Common myeloid progenitor, CD34-positive (primary cell): ENCODE measurements at regions not wholly inside any gene's neighbourhood (a gene's known extent, or its start where the extent isn't known, plus 50 kb on each side); places are given as distances from the start of the nearest gene placed in this dataset.

Source experiments
- CTCF ChIA-PET: fragments of 350-600 bp; sonication (Branson Sonifier 250); formaldehyde crosslinking; loops from one replicate; lab custom pipeline; 2021; ENCODE audit warnings: antibody characterized with exemption; lab: Charles Lee
- POLR2A ChIA-PET: fragments of 350-600 bp; sonication (Branson Sonifier 250); formaldehyde crosslinking; loops from one replicate; lab custom pipeline; 2021; ENCODE audit warnings: antibody characterized with exemption; lab: Charles Lee
- DNase-seq, 3 donors: peaks; one replicate each; pipeline versions ENCODE4 v3.0.0 to v3.0.0-alpha.2; 2013
- H3K27ac ChIP-seq, 2 experiments: 1 replicate in 1 of 2; 2 replicates in 1 of 2; pipeline ENCODE4 v1.7.0; 2013; ENCODE audit warnings: inconsistent platforms in 2 of 2, low read length in 2 of 2, mild to moderate bottlenecking in 2 of 2, low read depth in 1 of 2, moderate library complexity in 1 of 2; ENCODE audit not compliant: severe bottlenecking in 2 of 2, insufficient read depth in 1 of 2, poor library complexity in 1 of 2
- H3K27me3 ChIP-seq, 5 experiments: replicated peaks in 2 of 5; 1 replicate in 3 of 5; 2 replicates in 2 of 5; pipeline versions ENCODE4 v1.6.1 to v1.7.0; 2013; ENCODE audit warnings: low read length in 4 of 5, mild to moderate bottlenecking in 2 of 5, moderate library complexity in 2 of 5, inconsistent platforms in 1 of 5; ENCODE audit not compliant: insufficient read depth in 5 of 5, control insufficient read depth in 4 of 5
- H3K36me3 ChIP-seq, 4 experiments: 1 replicate in 2 of 4; 2 replicates in 2 of 4; pipeline versions ENCODE4 v1.6.1 to v1.7.0; 2013; ENCODE audit warnings: low read length in 3 of 4, control low read depth in 1 of 4, mild to moderate bottlenecking in 1 of 4; ENCODE audit not compliant: control insufficient read depth in 4 of 4, insufficient read depth in 4 of 4
- H3K4me1 ChIP-seq, 4 experiments: 1 replicate in 3 of 4; 2 replicates in 1 of 4; pipeline versions ENCODE4 v1.6.1 to v1.7.1; 2013; ENCODE audit warnings: low read length in 3 of 4, mild to moderate bottlenecking in 3 of 4, control low read depth in 1 of 4, inconsistent platforms in 1 of 4, moderate library complexity in 1 of 4; ENCODE audit not compliant: control insufficient read depth in 4 of 4, insufficient read depth in 4 of 4; ENCODE audit errors: control extremely low read depth in 1 of 4
- H3K4me3 ChIP-seq, 7 experiments: 1 replicate in 4 of 7; 2 replicates in 3 of 7; pipeline versions ENCODE4 v1.5.1 to v1.7.0; 2013; ENCODE audit warnings: mild to moderate bottlenecking in 7 of 7, low read length in 6 of 7, moderate library complexity in 6 of 7, inconsistent platforms in 2 of 7, low read depth in 2 of 7, control low read depth in 1 of 7; ENCODE audit not compliant: insufficient read depth in 4 of 7, control insufficient read depth in 1 of 7; ENCODE audit errors: extremely low read depth in 1 of 7
- H3K9me3 ChIP-seq, 5 experiments: 1 replicate in 4 of 5; 2 replicates in 1 of 5; pipeline versions ENCODE4 v1.6.1 to v1.7.1; 2013; ENCODE audit warnings: low read length in 4 of 5, mild to moderate bottlenecking in 2 of 5, inconsistent platforms in 1 of 5, low read depth in 1 of 5, moderate library complexity in 1 of 5; ENCODE audit not compliant: control insufficient read depth in 4 of 5, insufficient read depth in 2 of 5; ENCODE audit errors: control extremely low read depth in 1 of 5
- WGBS: methylation state at CpG from one replicate; pipeline ENCODE4 v1.1.5; 2013; ENCODE audit not compliant: insufficient coverage; 5-methylcytosine and 5-hydroxymethylcytosine counted together

- 75% methylated on average over 2 of the region's 5 CpGs for WGBS
- Histone ChIP-seq H3K27me3 (no peaks in the 10 kb centered on the region), H3K4me1 (no peaks in the 10 kb centered on the region), H3K36me3 (no peaks in the 10 kb centered on the region), H3K9me3 (no peaks in the 10 kb centered on the region), H3K4me3 (no peak overlapping the region), H3K27ac (no peak overlapping the region)
- ChIA-PET POLR2A (no interaction called here), CTCF (no interaction called here)
- DNase-seq, result no peak
Observed at GRCh38 chrX:122046815-122047214, 999.4 kb downstream of the GLUD2 start.

- POLR2A ChIA-PET, result no interaction called here
- no peak for DNase-seq
- no CpG with 5 or more reads among the region's 2 CpGs for WGBS
- CTCF ChIA-PET, result no interaction called here
- Histone ChIP-seq H3K27me3 (no peaks in the 10 kb centered on the region), H3K4me3 (no peak overlapping the region), H3K9me3 (no peaks in the 10 kb centered on the region), H3K27ac (no peak overlapping the region), H3K4me1 (no peaks in the 10 kb centered on the region), H3K36me3 (no peaks in the 10 kb centered on the region)
Observed at GRCh38 chrX:122047261-122047660, 999.9 kb downstream of the GLUD2 start.

GRCh38 chrX:122055460-122055859 lies 1008.0 kb downstream of the GLUD2 start:
- Histone ChIP-seq H3K4me3 (no peak overlapping the region), H3K36me3 (no peaks in the 10 kb centered on the region), H3K27me3 (no peaks in the 10 kb centered on the region), H3K9me3 (no peaks in the 10 kb centered on the region), H3K4me1 (no peaks in the 10 kb centered on the region), H3K27ac (no peak overlapping the region)
- POLR2A ChIA-PET, result no interaction called here
- DNase-seq, result no peak
- CTCF ChIA-PET, result interaction anchor here (0.7 kb wide), 1 partner anchor 538 kb away, joined by 3 read pairs; no protein-coding TSS in a partner anchor
- WGBS, result 80% methylated on average over 1 of the region's 2 CpGs

- Histone ChIP-seq H3K27ac (no peak overlapping the region), H3K9me3 (no peaks in the 10 kb centered on the region), H3K36me3 (no peaks in the 10 kb centered on the region), H3K27me3 (no peaks in the 10 kb centered on the region), H3K4me3 (no peak overlapping the region), H3K4me1 (no peaks in the 10 kb centered on the region)
- ChIA-PET POLR2A (no interaction called here), CTCF (no interaction called here)
- WGBS, result 57% methylated on average over 1 of the region's 2 CpGs
- DNase-seq, result no peak
Observed at GRCh38 chrX:122055979-122056715, 1008.7 kb downstream of the GLUD2 start.

- Histone ChIP-seq H3K9me3 (no peaks in the 10 kb centered on the region), H3K27me3 (no peaks in the 10 kb centered on the region), H3K36me3 (no peaks in the 10 kb centered on the region), H3K4me3 (no peak overlapping the region), H3K4me1 (no peaks in the 10 kb centered on the region), H3K27ac (no peak overlapping the region)
- CTCF ChIA-PET, result no interaction called here
- no CpG with 5 or more reads among the region's 1 CpG for WGBS
- no peak for DNase-seq
- POLR2A ChIA-PET, result no interaction called here
Observed at GRCh38 chrX:122076241-122076640, 1028.8 kb downstream of the GLUD2 start.

- no peaks in the 10 kb centered on the region for H3K4me1 ChIP-seq
- no peak overlapping the region for H3K27ac ChIP-seq
- H3K36me3 ChIP-seq, result no peaks in the 10 kb centered on the region
- ChIA-PET CTCF (no interaction called here), POLR2A (no interaction called here)
- no peak for DNase-seq
- H3K9me3 ChIP-seq, result no peaks in the 10 kb centered on the region
- WGBS, result 80% methylated on average over 1 of the region's 1 CpG
- no peaks in the 10 kb centered on the region for H3K27me3 ChIP-seq
- no peak overlapping the region for H3K4me3 ChIP-seq
Observed at GRCh38 chrX:122078079-122078478, 1030.7 kb downstream of the GLUD2 start.

GRCh38 chrX:122087341-122087740 lies 1039.9 kb downstream of the GLUD2 start:
- ChIA-PET POLR2A (no interaction called here), CTCF (no interaction called here)
- H3K36me3 ChIP-seq, result no peaks in the 10 kb centered on the region
- H3K4me3 ChIP-seq, result no peak overlapping the region
- DNase-seq, result no peak
- 0% methylated on average over 1 of the region's 1 CpG for WGBS
- no peaks in the 10 kb centered on the region for H3K4me1 ChIP-seq
- no peaks in the 10 kb centered on the region for H3K9me3 ChIP-seq
- no peak overlapping the region for H3K27ac ChIP-seq
- H3K27me3 ChIP-seq, result no peaks in the 10 kb centered on the region
